Hepatocyte (in vitro differentiated cells): ENCODE measurements at regions not wholly inside any gene's neighbourhood (a gene's known extent, or its start where the extent isn't known, plus 50 kb on each side); places are given as distances from the start of the nearest gene placed in this dataset.

Experiments
- DNase-seq: peaks from one replicate; pipeline ENCODE4 v3.0.0-alpha.2; 2016; ENCODE audit warnings: low spot score
- H2AFZ ChIP-seq: fragments of 200-600 bp; sonication (generic); 2 replicates; pipeline ENCODE4 v1.6.0; 2016; ENCODE audit warnings: antibody characterized with exemption, mild to moderate bottlenecking
- H3K27ac ChIP-seq: fragments of 200-600 bp; sonication (generic); 2 replicates; pipeline ENCODE4 v1.5.1; 2016; ENCODE audit warnings: mild to moderate bottlenecking
- H3K27me3 ChIP-seq: fragments of 200-600 bp; sonication (generic); 2 replicates; pipeline ENCODE4 v1.6.1; 2016
- H3K36me3 ChIP-seq: fragments of 200-600 bp; sonication (generic); replicated peaks from 2 replicates; pipeline ENCODE4 v1.5.1; 2016; ENCODE audit warnings: low read depth; ENCODE audit not compliant: insufficient read depth
- H3K4me1 ChIP-seq: fragments of 200-600 bp; sonication (generic); 2 replicates; pipeline ENCODE4 v1.5.1; 2016; ENCODE audit warnings: mild to moderate bottlenecking, moderate library complexity; ENCODE audit not compliant: insufficient read depth
- H3K4me2 ChIP-seq: fragments of 200-600 bp; sonication (generic); 2 replicates; pipeline ENCODE4 v1.6.0; 2016
- H3K4me3 ChIP-seq: fragments of 200-600 bp; sonication (generic); 2 replicates; pipeline ENCODE4 v1.5.1; 2016; ENCODE audit warnings: mild to moderate bottlenecking
- H3K79me2 ChIP-seq: fragments of 200-600 bp; sonication (generic); 2 replicates; pipeline ENCODE4 v1.6.0; 2017; ENCODE audit warnings: mild to moderate bottlenecking
- H3K9me2 ChIP-seq: fragments of 200-600 bp; sonication (generic); replicated peaks from 2 replicates; pipeline ENCODE4 v1.6.0; 2017; ENCODE audit warnings: mild to moderate bottlenecking; ENCODE audit not compliant: insufficient read depth
- H3K9me3 ChIP-seq: fragments of 200-600 bp; sonication (generic); 2 replicates; pipeline ENCODE4 v1.5.1; 2016; ENCODE audit warnings: low read depth, mild to moderate bottlenecking
- H4K20me1 ChIP-seq: fragments of 200-600 bp; sonication (generic); 2 replicates; pipeline ENCODE4 v1.6.0; 2016; ENCODE audit warnings: mild to moderate bottlenecking; ENCODE audit not compliant: insufficient read depth, poor library complexity, severe bottlenecking
- EZH2 ChIP-seq: fragments of 200-600 bp; sonication (generic); IDR thresholded peaks from 2 replicates; pipeline ENCODE4 v1.6.1; 2016; ENCODE audit warnings: antibody characterized with exemption, mild to moderate bottlenecking, borderline replicate concordance
- EZH2phosphoT487 ChIP-seq: fragments of 200-600 bp; sonication (generic); IDR thresholded peaks from one replicate; pipeline ENCODE4 v1.6.1; 2018; ENCODE audit warnings: antibody characterized with exemption, mild to moderate bottlenecking, low read depth, moderate library complexity; ENCODE audit not compliant: unreplicated experiment, severe bottlenecking
- WGBS: methylation state at CpG from one replicate; pipeline ENCODE4 v1.1.6; 2016; ENCODE audit warnings: low lambda C conversion rate; ENCODE audit errors: missing lambda C conversion rate; 5-methylcytosine and 5-hydroxymethylcytosine counted together
- TF ChIP-seq, protein P1 (sequence below): fragments of 200-600 bp; sonication (generic); IDR thresholded peaks from 2 replicates; pipeline ENCODE4 v1.5.1; 2016; ENCODE audit warnings: antibody characterized with exemption, mild to moderate bottlenecking; ENCODE audit not compliant: poor library complexity

DNA sequence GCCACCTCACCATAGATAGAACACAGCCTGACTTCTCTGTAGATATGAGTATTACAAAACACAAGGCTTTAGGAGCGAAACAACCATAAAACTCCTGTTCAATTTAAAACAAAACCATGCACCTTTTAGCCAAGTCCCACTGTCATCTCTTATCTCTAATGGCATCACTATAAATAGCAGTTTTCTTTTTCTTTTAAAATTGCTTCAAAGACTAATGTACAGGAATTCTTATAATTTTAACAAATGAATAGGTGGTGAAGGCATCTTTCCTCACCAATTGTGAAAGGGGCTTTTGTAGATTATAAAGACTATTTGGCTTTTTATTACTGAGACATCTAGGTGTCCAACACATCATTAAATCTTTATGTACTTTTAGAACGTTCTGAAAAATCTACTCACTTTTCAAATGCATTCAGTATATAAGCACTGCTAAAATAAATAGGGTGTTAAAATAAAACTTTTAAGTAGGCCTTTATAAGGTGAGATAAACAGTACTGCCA, 205.7 kb upstream of the GRM3 start:
- Histone ChIP-seq H3K9me2 (no peaks in the 10 kb centered on the region), H2AFZ (no peak overlapping the region), H3K9me3 (no peaks in the 10 kb centered on the region), H3K36me3 (no peaks in the 10 kb centered on the region), H3K4me1 (no peaks in the 10 kb centered on the region), H4K20me1 (no peaks in the 10 kb centered on the region), H3K79me2 (no peaks in the 10 kb centered on the region), H3K27ac (no peak overlapping the region), H3K4me3 (no peak overlapping the region), H3K27me3 (no peaks in the 10 kb centered on the region), H3K4me2 (no peak overlapping the region)
- WGBS: 49% methylated on average over 2 of the region's 2 CpGs
- TF ChIP-seq, protein P1, sequence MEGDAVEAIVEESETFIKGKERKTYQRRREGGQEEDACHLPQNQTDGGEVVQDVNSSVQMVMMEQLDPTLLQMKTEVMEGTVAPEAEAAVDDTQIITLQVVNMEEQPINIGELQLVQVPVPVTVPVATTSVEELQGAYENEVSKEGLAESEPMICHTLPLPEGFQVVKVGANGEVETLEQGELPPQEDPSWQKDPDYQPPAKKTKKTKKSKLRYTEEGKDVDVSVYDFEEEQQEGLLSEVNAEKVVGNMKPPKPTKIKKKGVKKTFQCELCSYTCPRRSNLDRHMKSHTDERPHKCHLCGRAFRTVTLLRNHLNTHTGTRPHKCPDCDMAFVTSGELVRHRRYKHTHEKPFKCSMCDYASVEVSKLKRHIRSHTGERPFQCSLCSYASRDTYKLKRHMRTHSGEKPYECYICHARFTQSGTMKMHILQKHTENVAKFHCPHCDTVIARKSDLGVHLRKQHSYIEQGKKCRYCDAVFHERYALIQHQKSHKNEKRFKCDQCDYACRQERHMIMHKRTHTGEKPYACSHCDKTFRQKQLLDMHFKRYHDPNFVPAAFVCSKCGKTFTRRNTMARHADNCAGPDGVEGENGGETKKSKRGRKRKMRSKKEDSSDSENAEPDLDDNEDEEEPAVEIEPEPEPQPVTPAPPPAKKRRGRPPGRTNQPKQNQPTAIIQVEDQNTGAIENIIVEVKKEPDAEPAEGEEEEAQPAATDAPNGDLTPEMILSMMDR: no peak
- TF ChIP-seq EZH2 (no peak), EZH2phosphoT487 (no peak)
- no peak for DNase-seq

DNA sequence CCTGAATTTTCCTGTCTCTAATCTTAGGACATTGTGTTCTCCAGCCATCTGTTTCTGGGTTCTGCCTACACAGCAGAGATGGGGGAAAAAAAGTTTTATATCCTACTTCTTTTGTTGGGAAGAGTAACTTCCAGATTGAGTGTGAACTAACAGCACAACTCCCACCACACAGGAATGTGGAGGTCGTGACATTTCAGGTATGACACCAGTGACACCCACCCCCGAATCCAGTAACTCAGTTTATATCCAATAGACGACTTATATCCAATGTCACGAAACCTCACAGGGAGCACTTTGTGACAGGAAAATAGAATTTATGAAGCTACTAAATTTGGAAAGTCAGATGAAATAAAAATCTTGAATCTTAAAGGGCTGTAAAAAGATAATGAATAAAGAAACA, 211.9 kb upstream of the GRM3 start:
- no peaks in the 10 kb centered on the region for H3K27me3 ChIP-seq
- 81% methylated on average over 4 of the region's 4 CpGs for WGBS
- no peak overlapping the region for H3K4me2 ChIP-seq
- H3K4me3 ChIP-seq: no peak overlapping the region
- no peaks in the 10 kb centered on the region for H3K9me3 ChIP-seq
- no peaks in the 10 kb centered on the region for H3K4me1 ChIP-seq
- H2AFZ ChIP-seq: no peak overlapping the region
- no peaks in the 10 kb centered on the region for H4K20me1 ChIP-seq
- H3K36me3 ChIP-seq: no peaks in the 10 kb centered on the region
- DNase-seq: no peak
- H3K9me2 ChIP-seq: no peaks in the 10 kb centered on the region
- TF ChIP-seq, protein P1: no peak
- TF ChIP-seq EZH2: no peak
- TF ChIP-seq EZH2phosphoT487: no peak
- no peak overlapping the region for H3K27ac ChIP-seq
- no peaks in the 10 kb centered on the region for H3K79me2 ChIP-seq

DNA sequence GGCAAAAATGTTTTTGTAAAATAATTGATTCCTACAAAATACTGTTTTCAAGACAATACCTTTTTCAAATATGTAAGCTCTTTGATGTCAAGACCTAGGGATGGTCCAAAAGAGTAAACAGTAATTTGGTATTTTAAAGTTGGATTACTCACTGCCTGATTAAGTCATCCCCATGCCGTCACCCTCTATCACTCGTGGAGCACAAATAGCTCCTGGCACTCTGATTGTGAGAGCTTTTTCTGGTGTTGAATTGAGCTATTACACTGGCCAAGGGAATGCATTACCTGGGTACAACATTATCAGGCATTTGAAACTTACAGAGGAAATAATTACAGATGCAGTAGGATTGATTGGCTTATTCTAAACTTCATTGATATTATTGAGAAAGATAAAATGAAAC, 231.9 kb upstream of the GRM3 start:
- TF ChIP-seq EZH2: no peak
- no peak for TF ChIP-seq EZH2phosphoT487
- TF ChIP-seq, protein P1: no peak
- no peaks in the 10 kb centered on the region for H3K9me3 ChIP-seq
- no peak overlapping the region for H3K4me3 ChIP-seq
- H3K4me2 ChIP-seq: no peak overlapping the region
- DNase-seq: no peak
- no peaks in the 10 kb centered on the region for H3K9me2 ChIP-seq
- WGBS: 41% methylated on average over 2 of the region's 2 CpGs
- H4K20me1 ChIP-seq: no peaks in the 10 kb centered on the region
- H3K79me2 ChIP-seq: no peaks in the 10 kb centered on the region
- H3K27ac ChIP-seq: no peak overlapping the region
- H2AFZ ChIP-seq: no peak overlapping the region
- no peaks in the 10 kb centered on the region for H3K27me3 ChIP-seq
- no peaks in the 10 kb centered on the region for H3K4me1 ChIP-seq
- H3K36me3 ChIP-seq: no peaks in the 10 kb centered on the region

DNA sequence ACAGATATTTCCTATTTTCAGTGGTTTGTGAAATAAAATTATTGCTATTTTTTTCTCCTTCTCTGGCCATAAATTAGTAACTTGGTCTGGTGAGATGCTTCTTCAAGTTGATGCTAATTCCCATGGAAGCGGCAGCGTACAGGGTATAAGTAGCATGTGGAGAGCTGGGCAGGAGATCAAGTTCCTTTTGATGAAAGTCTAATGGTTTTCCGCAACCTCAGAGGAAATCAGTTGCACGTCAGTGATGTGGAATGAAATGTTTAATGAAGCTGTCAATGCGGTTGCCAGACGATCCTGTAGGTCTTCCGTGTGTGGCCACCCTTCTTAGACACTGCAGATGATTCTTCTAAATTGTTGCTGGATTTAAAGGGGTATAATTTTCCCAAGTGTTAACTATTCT, 236.4 kb upstream of the GRM3 start:
- H4K20me1 ChIP-seq: no peaks in the 10 kb centered on the region

More for the DNA sequence above, 236.4 kb upstream of the GRM3 start:
- Histone ChIP-seq H3K27me3 (no peaks in the 10 kb centered on the region), H3K9me3 (no peaks in the 10 kb centered on the region), H2AFZ (no peak overlapping the region), H3K4me1 (no peaks in the 10 kb centered on the region), H3K4me3 (no peak overlapping the region), H3K9me2 (no peaks in the 10 kb centered on the region), H3K36me3 (no peaks in the 10 kb centered on the region), H3K27ac (no peak overlapping the region), H3K79me2 (no peaks in the 10 kb centered on the region), H3K4me2 (no peak overlapping the region)
- no peak for DNase-seq
- TF ChIP-seq EZH2phosphoT487 (no peak), EZH2 (no peak)
- TF ChIP-seq, protein P1: no peak
- WGBS: 78% methylated on average over 7 of the region's 7 CpGs
